HG02678 (cell line): ENCODE measurements at regions not wholly inside any gene's neighbourhood (a gene's known extent, or its start where the extent isn't known, plus 50 kb on each side); places are given as distances from the start of the nearest gene placed in this dataset.

Experiments used
- ATAC-seq: cut with Tn5 transposase; IDR thresholded peaks from one replicate; pipeline ENCODE4 v1.9.1; 2021; ENCODE audit warnings: mild to moderate bottlenecking, moderate library complexity; ENCODE audit not compliant: unreplicated experiment

DNA sequence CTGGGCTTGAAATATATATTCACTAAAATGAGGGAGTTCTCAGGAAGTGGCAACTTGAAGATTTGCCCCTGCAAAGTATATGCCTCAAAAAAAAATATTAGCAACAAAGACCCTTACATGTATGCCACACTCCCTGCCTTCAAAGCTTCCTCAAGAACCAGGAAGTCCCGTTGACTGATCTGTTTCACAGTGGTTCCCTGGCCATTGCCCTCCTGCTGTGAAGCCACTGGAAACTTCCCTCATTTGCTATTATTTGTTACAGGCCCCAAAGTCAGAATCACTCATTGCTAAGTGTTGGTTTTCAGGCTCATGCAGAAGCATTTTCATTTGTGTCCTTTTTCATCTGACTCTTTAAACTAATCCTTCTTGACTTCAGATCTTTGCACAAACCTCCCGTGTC, 421.5 kb downstream of the ZNF521 start:
- ATAC-seq = no peak

DNA sequence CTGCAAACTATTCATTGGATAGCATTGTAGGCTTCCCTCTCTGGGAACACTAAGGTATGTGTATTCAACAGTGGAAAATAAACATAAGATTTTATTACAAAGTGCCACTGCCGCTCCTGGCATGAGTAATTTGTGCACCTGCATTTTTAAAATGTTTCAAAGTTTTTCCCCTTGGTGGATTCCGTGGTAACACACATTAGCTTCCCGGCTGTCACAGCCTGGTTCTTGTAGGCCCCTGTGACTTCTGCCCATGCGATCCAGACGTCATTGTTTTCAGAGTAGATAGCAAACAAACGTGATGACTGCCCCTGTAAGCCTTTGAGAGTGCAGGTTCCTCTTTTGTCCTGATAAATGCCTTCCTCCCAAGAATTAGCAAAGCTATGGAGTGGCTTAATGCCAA, 421.0 kb downstream of the ZNF521 start:
- no peak for ATAC-seq

DNA sequence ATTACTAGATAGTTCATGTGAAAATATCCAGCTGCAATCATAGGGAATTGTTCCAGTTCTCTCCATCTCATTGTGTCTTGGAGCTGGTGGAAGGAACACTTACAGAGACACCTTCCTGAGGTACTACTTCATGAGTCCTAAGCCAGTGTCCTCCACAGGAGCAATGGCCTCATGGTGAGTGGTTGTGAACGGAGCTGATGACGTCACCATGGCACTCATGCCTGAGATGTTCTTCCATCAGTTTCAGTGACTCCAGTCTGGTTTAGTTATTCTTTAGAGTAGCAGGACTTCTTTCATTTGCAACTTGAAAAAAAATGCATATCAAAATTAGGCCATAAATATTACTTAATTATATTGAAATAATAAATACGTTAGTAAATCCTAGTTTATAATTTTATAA, 418.6 kb downstream of the ZNF521 start:
- ATAC-seq = no peak

DNA sequence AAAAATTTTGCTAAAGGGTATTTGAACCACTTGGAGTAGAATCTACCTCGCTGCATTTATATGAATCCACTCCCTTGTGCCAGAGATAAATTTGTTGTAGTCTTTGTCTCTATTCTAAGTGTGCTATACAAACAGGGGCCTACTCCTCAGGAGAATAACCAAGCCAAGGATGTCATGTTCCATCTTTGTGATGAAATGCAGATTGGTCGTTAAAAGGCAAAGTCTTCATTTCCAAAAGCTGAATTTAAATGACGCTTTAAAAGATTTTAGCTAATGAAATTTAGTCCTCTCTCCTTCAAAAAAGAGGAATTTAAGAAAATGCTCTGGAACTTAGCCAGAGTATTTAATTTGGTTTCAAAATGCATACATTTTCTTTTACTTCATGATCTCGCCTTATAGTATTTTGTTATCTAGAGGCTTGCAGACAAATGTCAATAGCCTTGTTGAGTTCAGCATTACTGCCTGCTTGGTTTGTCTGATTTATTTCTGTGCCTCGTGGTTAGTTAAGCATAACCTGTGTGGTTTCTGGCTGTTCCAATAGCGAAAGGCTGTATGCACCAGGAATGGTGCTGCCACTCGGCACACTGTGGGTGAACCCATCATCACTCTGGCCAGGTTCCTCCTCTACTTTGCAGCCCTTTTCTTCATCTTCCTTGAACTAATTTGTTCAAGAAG, 417.6 kb downstream of the ZNF521 start:
- ATAC-seq = no peak

DNA sequence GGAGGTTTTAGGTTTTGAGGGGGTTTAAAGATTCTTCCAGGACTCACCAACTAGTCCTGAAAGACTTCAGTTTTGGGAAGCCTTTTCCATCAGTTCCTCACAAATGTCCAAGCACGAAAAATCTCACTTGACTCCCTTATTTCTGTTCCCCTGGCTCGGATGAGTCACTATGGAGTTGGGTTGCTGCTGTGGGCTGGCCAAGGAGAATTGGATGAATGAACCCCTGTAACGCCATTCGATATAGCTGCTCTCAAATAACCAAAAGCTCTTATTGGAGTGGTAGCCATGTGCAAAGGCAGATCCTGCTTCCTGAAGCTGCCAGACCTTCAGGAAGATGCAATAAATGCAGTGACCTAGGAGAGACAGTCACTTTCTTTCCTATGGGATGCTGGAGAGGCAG, 417.0 kb downstream of the ZNF521 start:
- ATAC-seq = no peak

DNA sequence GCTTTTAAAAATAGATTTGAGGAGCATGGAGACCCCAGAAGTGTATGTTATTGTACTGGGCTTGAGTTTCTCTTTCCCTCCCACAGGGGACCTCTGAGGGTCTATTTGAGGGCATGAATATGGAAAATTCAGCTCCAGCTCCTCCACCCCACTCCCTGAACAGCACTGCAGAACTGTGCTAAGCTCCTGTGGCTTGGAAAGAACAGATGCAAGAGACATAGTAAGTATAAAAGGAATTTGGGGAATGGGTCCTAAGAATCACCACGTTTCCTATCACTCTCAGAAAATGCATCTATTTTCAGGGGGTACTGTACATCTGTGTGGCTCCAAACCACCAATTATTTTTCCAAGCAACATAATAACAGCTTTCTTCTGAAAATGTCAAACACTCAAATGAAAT, 416.1 kb downstream of the ZNF521 start:
- no peak for ATAC-seq

DNA sequence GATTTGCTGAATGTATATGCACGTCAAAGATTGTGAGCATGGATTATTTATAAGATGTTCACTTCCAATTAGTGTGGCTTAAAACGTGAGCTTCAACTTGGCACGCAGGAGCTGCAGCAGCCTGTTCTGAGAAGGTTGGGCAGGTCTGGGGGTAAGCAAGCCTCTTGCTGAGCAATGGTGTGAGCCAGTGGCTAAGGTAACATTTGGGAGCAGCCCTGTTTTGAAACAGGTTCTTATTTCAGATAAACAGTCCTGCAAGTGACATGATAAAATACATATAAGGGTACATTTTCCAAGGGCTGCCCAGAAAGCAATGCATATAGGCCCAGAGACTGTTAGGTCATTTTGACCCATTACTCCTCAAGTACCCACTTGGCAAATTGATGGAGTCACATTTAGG, 415.3 kb downstream of the ZNF521 start:
- no peak for ATAC-seq

DNA sequence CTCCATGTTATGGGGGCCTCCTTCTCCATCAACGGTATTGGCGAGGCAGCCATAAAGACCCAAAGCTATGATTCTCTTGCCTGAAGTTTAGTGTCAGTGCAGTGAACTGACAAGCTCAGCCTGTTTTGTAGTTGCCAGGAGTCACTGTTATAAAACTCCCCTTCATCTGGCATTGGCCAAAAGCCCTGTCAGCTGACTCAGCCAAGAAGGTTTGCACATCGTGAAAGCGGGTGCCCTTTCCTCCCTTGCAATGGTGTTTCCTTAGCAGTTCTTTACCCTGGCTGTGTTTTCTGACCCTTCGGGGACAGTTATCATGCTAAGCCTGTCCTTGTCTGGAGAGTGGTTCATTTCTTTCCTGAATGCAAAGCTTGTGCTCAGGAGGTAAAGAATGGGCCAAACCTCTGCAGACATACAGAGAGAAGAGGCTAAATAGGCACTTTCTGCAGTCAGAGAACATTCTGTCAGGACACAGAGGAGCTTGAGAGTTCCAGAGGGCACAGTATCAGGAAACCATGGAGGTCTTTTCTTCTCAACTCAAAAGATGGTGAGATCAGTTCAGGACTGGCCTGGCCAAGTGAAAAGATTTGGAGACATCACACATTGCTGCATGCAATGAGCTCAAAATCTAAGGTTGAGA, 414.2 kb downstream of the ZNF521 start:
- ATAC-seq = no peak

DNA sequence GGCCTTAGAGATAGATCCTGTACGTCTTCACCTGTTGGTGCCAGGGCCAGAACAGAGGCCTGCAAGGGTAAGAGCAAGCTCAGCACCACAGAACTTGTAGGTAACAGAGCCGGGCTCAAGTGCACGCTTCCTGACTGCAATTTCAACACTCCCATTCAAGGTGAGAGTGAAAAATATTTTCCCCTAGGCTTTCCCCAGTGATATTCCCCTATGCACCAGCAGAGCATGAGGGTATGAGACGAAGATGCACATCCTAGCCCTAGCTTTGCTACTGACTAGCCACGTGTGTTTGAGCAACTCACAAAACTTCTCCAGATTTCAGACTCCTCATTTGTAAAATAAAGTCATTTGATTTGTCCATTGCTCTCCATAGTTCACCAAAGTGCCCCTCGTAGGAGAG, 411.6 kb downstream of the ZNF521 start:
- ATAC-seq = no peak

DNA sequence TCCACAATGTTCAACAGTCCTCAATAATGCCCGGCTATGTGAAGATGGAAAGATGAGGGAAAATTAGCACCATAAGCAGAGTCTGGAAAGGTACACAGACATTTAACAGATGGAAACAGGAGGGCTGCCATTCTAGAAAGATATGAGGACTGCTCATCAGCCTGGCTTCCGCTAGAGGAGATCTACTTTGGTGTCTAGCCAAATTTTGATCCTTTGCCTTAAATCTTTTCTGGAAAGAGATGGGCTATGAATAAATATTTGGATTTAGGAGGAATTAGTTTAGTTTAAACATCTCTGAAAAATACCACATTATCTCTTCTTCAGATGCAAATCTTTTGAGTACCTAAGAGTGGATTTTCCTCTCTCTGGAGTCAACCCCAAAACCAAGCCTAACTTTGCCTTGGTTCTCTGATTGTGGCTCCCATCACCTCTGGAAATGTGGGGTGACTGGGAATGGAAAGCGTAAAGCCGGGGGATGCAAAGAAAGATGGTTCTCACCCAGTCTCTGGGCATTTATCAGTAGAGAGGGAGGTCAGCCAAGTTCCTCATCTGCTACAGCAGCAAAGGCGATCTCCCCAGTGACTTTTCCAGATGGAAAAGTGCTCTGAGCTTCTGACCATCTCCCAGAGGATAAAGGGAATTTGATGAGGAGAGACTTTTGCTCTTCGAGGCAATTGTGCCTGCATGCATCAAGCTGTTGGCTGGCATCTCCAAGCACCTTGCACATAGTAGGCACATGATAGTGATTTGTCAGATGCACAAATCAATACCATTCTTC, 410.6 kb downstream of the ZNF521 start:
- no peak for ATAC-seq

DNA sequence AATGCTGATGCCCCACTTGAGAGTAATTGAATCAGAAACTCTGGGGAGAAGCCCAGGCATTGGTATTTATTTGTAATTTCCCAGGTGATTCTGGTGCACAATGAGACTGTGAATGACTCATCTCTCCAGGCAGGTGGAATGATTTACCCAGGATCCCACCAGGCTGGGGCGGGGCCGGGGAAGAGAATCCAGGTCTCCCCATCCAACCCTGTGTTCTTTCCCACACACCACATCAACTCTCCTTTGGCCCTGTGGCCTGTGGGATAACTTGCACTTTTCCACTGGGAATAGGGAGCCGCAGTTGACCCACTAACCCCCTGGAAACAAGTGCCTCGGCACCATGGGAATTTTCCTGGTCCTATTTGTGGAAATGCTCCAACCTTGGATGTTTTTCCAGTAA, 409.8 kb downstream of the ZNF521 start:
- ATAC-seq = no peak

DNA sequence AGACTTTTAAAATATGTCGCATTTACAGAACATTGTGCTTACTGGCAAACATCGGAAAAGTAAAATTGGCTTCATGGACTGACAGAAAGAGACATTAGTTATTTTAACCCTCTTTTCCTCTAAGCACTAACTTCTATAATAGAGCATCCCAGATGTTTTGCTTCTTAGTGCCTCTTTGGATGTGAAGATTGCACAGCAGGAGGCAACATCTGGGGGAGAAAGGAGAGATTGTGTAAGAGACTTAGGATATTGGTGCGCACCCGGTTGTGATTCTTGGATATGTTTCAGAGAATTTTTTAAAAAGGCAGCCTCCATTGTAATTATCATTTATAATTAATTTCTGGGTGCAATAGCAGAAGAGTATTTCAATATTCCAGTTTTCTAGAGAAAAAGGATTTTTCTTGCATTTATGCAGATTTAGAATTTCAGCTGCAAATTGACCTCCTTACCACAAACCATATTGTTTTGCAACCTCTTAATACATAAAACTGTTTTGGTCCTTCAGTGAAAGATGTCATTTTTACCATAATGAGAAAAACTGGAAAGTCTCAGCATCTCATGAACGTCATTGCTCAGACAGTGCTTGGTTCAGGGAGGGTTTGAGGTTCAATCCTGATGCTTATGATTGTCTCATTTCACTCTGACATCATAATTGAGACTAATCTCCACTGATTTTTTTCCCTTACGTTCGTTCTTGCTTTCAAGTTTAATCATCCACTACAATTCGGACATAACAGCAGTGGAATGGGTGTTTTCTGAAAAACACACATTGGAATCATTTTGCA, 404.3 kb downstream of the ZNF521 start:
- ATAC-seq = no peak

DNA sequence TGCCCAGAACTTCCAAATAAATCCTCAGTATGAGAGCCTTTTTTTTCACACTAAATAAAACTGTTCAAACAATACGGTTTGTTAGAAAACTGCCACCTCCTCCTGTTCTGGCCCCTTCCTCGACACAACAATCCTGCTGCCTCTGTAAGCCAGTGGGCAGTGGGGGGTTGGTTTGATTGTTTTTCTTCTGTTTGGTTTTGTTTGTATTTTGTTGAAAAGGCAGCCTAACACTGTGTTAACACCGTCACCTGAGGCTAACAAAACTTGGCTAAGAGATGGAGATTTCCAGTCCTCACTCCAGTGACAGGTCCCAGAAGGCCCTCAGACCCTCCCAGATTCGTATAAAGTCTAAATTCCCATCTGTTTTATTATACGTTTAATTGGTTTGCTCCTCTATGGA, 402.1 kb downstream of the ZNF521 start:
- no peak for ATAC-seq

DNA sequence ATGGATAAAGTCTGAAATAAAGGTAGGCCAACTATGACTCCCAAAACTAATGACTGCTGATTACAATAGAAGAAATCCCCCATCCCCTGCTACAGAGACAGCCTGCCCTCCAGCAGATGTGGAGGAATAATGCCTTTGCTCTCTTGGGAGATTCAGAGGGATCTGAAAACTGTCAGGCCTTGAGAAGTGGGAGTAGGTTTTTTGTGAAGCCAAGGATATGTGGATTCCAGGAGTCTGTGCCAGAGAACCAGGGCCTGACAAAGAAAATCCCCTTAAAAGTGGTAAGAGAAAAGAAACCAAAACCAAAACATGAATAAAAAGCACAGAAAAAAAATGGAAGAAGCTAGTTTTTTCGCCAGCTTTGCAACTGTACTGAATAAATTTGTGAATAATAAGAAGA, 397.6 kb downstream of the ZNF521 start:
- ATAC-seq = no peak

DNA sequence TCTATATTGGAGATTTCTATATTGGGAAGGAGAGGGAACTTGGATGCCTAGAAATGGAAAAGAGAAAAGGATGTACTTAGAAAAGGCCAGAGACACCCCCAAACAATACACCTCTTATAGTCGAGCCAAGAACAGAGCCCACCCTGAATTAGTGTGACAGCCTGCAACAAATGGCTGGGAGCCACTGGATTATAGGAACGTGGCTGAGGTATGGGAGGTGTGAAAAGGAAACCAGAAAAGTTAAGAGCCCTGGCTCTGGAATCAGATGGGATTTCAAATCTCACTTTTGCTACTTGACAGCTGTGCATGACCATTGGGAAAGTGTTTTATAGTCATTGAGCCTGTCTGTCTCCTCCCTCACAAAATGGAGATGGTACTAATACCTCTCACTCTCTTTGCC, 394.0 kb downstream of the ZNF521 start:
- no peak for ATAC-seq

DNA sequence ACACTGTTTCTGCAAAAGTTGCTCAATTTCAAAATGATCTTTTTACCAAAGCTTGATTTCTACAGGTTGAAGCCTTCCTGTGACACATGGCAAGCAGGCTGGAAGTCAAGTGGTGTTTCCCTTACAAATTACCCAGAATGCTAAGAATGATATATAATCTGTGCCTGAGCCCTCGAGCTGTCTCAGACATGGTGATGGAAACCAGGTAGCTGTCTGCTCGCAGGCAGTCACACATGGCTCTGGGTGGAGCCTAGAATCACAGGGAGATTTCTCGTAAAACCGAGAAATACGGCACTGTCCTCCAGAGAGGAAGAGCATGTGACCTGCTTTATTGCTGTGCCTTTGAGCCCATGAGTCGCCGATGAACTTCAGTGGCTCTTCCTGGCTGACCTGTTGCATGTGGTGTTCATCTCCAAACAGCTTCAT, 392.9 kb downstream of the ZNF521 start:
- no peak for ATAC-seq

DNA sequence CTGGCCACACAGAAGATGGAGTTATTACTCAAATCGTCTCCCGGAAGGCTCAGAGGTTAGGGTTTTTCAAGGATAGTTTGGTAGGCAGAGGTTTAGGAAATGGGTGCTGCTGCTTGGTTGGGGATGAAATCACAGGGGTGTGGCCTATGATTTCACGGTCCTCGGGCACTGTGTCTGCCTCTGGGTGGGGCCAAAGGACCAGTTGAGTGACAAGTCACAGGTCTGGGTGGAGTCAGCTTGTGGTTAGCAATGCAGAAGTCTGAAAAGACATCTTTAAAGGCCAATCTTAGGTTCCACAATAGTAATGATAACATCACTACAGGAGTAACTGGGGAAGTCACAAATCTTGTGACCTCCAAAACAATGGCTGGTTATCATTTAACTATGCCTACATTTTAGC, 387.8 kb downstream of the ZNF521 start:
- peak; percentile 75 for ATAC-seq

DNA sequence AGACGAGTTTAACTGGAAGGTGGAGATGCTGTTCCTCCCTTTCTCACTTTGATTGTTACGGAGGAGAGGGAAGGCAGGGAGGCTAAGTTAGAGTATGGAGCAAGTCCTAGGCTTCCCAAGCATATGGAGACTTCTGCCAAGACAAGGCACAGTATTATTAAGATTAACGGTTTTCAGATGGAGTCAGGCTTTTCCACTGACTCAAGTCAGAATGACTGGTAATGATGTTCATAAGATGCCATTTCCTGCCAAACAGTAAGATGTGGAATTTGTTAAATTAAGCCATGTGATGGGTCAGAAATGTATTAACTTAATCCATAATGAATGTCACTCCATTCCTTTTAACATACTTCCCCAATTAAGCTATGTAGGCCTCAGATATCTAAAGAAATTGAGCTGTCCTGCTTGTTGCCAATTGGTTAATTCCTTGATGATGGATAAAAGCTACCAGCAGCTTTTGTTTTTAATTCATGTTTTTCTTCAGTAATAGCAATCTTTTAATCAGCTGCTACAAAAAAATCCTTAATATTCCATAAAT, 383.7 kb downstream of the ZNF521 start:
- ATAC-seq = no peak

DNA sequence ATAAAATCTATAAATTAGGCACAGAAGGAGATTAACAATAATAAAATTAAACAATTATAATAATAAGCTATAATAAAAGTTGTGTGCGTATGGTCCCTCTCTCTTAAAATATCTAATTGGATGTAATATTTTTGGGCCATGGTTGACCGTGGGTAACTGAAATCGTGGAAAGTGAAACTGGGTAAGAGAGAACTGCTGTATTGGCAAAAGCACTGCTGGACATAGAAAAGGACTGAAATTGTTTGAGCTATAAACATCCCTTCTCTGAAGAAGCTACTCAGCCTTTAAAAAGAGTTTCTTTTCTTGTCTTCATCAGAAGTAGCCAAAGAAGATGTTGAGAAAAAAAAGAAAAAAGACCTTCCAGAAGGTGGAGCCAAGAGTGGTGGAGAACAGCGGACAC, 379.4 kb downstream of the ZNF521 start:
- no peak for ATAC-seq

DNA sequence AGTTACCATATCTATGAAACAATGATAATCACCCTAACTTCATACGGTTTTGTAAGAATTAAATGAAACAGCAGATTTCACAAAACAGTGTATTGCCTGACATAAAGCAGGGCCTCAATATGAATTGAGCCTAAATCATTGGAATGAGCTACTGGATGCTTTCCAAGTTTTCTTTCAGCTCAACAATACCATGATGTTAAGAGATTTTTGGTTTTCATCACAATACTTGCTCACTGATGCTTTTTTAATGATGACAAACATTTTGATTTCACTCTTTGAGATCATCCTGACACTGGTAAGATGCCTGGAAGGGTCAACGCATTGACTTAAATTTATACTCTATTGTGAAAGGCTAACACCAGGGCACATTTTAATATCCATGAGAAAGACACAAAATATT, 377.5 kb downstream of the ZNF521 start:
- ATAC-seq = no peak
